Keratinocyte (primary cell): ENCODE measurements at regions not wholly inside any gene's neighbourhood (a gene's known extent, or its start where the extent isn't known, plus 50 kb on each side); places are given as distances from the start of the nearest gene placed in this dataset.

ENCODE experiments used
- EZH2 ChIP-seq: IDR thresholded peaks from one replicate; pipeline ENCODE4 v1.6.1; 2012; ENCODE audit warnings: inconsistent platforms, mild to moderate bottlenecking, low read length, moderate library complexity
- TF ChIP-seq, protein P1 (sequence below), 3 experiments: IDR thresholded peaks in 1 of 3; conservative IDR thresholded peaks in 1 of 3; optimal IDR thresholded peaks in 1 of 3; 2 replicates in 2 of 3; 3 replicates in 1 of 3; pipeline versions ENCODE3 to v1.5.1; 2011; ENCODE audit warnings: low read length in 3 of 3, mild to moderate bottlenecking in 3 of 3, moderate library complexity in 2 of 3, control low read depth in 1 of 3, inconsistent platforms in 1 of 3; ENCODE audit not compliant: insufficient read depth in 2 of 3; ENCODE audit errors: extremely low read depth in 1 of 3

DNA sequence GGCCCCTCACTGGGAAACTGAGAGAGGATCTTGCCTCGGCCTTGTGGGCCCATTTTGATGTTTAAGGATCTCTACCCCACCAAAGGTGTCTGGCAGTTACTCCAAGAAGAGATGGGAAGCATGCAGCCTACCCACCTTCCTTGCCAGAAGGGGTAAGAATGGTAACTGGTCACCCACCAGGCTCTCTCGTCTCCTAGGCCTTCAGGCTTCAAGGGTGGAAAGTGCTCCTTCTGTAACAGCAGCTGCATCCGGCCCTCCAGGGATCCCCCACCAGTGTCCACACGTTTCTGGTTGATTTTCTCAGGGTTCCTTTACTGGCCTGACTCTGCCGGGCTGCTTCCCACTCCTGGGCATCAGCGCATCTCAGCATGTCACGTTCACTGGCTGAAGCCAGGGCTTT lies 204.4 kb upstream of the IRX1 start:
- TF ChIP-seq, protein P1, sequence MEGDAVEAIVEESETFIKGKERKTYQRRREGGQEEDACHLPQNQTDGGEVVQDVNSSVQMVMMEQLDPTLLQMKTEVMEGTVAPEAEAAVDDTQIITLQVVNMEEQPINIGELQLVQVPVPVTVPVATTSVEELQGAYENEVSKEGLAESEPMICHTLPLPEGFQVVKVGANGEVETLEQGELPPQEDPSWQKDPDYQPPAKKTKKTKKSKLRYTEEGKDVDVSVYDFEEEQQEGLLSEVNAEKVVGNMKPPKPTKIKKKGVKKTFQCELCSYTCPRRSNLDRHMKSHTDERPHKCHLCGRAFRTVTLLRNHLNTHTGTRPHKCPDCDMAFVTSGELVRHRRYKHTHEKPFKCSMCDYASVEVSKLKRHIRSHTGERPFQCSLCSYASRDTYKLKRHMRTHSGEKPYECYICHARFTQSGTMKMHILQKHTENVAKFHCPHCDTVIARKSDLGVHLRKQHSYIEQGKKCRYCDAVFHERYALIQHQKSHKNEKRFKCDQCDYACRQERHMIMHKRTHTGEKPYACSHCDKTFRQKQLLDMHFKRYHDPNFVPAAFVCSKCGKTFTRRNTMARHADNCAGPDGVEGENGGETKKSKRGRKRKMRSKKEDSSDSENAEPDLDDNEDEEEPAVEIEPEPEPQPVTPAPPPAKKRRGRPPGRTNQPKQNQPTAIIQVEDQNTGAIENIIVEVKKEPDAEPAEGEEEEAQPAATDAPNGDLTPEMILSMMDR (optimal IDR thresholded peaks at IDR 0.05 in 1 of 3, IDR thresholded peaks at IDR 0.05 in 1 of 3, conservative IDR thresholded peaks at IDR 0.05 in 1 of 3; ENCODE audit: extremely low read depth in 1 of 3, insufficient read depth in 2 of 3, low read length in 3 of 3): no peak
- TF ChIP-seq EZH2: no peak
